T-cell (primary cell): ENCODE measurements at regions not wholly inside any gene's neighbourhood (a gene's known extent, or its start where the extent isn't known, plus 50 kb on each side); places are given as distances from the start of the nearest gene placed in this dataset.

Source experiments
- ATAC-seq, 4 experiments: fragments of 200-7000 bp in 3 of 4; fragments of 150-1000 bp in 1 of 4; cut with Tn5 transposase; replicated peaks in 1 of 4; 1 replicate in 3 of 4; 2 replicates in 1 of 4; pipeline ENCODE4 v1.10.0; 2021; ENCODE audit warnings: moderate library complexity in 3 of 4, mild to moderate bottlenecking in 2 of 4, moderate number of reproducible peaks in 1 of 4
- CTCF ChIA-PET, 2 donors: fragments of 300-600 bp; sonication (Branson Sonifier 250); formaldehyde crosslinking; loops; one replicate each; lab custom pipeline; 2022; ENCODE audit warnings: antibody characterized with exemption in 2 of 2; lab: Charles Lee
- POLR2A ChIA-PET, 2 donors: fragments of 300-600 bp; sonication (Branson Sonifier 250); formaldehyde crosslinking; loops; one replicate each; lab custom pipeline; 2022; ENCODE audit warnings: antibody characterized with exemption in 2 of 2; lab: Charles Lee
- DNase-seq, 35 experiments: peaks; one replicate each; pipeline versions ENCODE4 v3.0.0 to v3.0.0-alpha.2; 2013 to 2023
- H3K27ac ChIP-seq: one replicate; pipeline ENCODE4 v1.5.1; 2013; ENCODE audit warnings: low read length
- H3K27me3 ChIP-seq, 2 experiments: replicated peaks in 1 of 2; 1 replicate in 1 of 2; 2 replicates in 1 of 2; pipeline versions ENCODE4 v1.6.1 to v1.7.0; 2013; ENCODE audit warnings: low read length in 1 of 2, mixed read lengths in 1 of 2; ENCODE audit not compliant: control insufficient read depth in 2 of 2, insufficient read depth in 2 of 2; ENCODE audit errors: extremely low read depth in 1 of 2
- H3K36me3 ChIP-seq, 2 donors: 1 replicate in 1 of 2; 2 replicates in 1 of 2; pipeline versions ENCODE4 v1.6.1 to v1.7.0; 2013; ENCODE audit warnings: low read length in 1 of 2; ENCODE audit not compliant: control insufficient read depth in 2 of 2, insufficient read depth in 1 of 2; ENCODE audit errors: extremely low read depth in 1 of 2
- H3K4me1 ChIP-seq, 2 experiments: 1 replicate in 1 of 2; 2 replicates in 1 of 2; pipeline versions ENCODE4 v1.6.1 to v1.7.0; 2013; ENCODE audit warnings: low read length in 2 of 2, mixed read lengths in 1 of 2; ENCODE audit not compliant: insufficient read depth in 2 of 2, control insufficient read depth in 1 of 2; ENCODE audit errors: extremely low read depth in 1 of 2
- H3K4me3 ChIP-seq, 2 donors: 1 replicate in 1 of 2; 2 replicates in 1 of 2; pipeline versions ENCODE4 v1.5.1 to v1.7.0; 2013; ENCODE audit warnings: mild to moderate bottlenecking in 2 of 2, low read length in 1 of 2, moderate library complexity in 1 of 2; ENCODE audit not compliant: control insufficient read depth in 1 of 2; ENCODE audit errors: extremely low read depth in 1 of 2
- H3K9me3 ChIP-seq: 2 replicates; pipeline ENCODE4 v1.7.0; 2013
- H3K27ac Mint-ChIP-seq, 2 donors: one replicate each; pipeline ENCODE4 v1.8.0; 2020 to 2021; ENCODE audit warnings: mild to moderate bottlenecking in 2 of 2, mixed read lengths in 2 of 2
- H3K27me3 Mint-ChIP-seq, 2 donors: one replicate each; pipeline ENCODE4 v1.8.0; 2021 to 2022; ENCODE audit warnings: mixed read lengths in 2 of 2
- H3K36me3 Mint-ChIP-seq: one replicate; pipeline ENCODE4 v1.8.0; 2021; ENCODE audit warnings: mixed read lengths
- H3K4me1 Mint-ChIP-seq, 3 donors: one replicate each; pipeline ENCODE4 v1.8.0; 2020 to 2022; ENCODE audit warnings: mixed read lengths in 3 of 3, mild to moderate bottlenecking in 1 of 3
- H3K4me3 Mint-ChIP-seq, 3 donors: one replicate each; pipeline ENCODE4 v1.8.0; 2020 to 2022; ENCODE audit warnings: mild to moderate bottlenecking in 3 of 3, mixed read lengths in 3 of 3, moderate library complexity in 3 of 3
- H3K9me3 Mint-ChIP-seq, 3 donors: one replicate each; pipeline ENCODE4 v1.8.0; 2020 to 2022; ENCODE audit warnings: mixed read lengths in 3 of 3
- WGBS: methylation state at CpG from one replicate; pipeline ENCODE4 v1.1.5; 2013; ENCODE audit warnings: missing lambda C conversion rate; ENCODE audit not compliant: insufficient coverage; 5-methylcytosine and 5-hydroxymethylcytosine counted together

DNA sequence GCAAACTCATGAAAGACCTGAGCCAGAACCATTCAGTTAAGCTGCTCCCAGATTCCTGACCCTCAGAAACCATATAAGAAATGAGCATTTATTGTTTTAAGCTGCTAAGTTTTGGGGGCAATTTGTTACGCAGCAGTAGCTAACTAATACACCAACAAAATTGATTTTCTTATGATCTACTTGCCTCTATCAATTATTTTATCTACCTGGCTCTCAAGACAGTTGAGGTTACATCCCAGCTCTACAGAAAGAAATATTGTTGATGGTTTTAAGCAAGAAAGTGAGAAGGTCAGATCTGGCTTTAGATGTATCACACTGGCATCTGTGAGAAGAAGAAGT is 103.1 kb upstream of the MDM1 start:
- Histone ChIP-seq H3K27me3 (no peaks in the 10 kb centered on the region), H3K36me3 (no peaks in the 10 kb centered on the region), H3K4me1 (peaks cover 0 to 4% of the 10 kb centered on the region in 2 experiments), H3K4me3 (no peak overlapping the region), H3K27ac (no peak overlapping the region), H3K9me3 (no peaks in the 10 kb centered on the region)
- H3K9me3 Mint-ChIP-seq = peaks cover 0 to 8% (median 8%) of the 10 kb centered on the region in 3 donors
- DNase-seq = no peak
- peaks cover 34% of the 10 kb centered on the region for H3K36me3 Mint-ChIP-seq
- CTCF ChIA-PET = interaction anchor here in 1 of 2 donors (0.5 kb wide), 1 partner anchor 922 kb away, joined by 4 read pairs; no protein-coding TSS in a partner anchor
- ATAC-seq = no peak
- POLR2A ChIA-PET = interaction anchor here in 1 of 2 donors (0.6 kb wide), 1 partner anchor 1164 kb away, joined by 5 read pairs; no protein-coding TSS in a partner anchor
- no peak overlapping the region for H3K27ac Mint-ChIP-seq
- no peak overlapping the region for H3K4me3 Mint-ChIP-seq
- no peaks in the 10 kb centered on the region for H3K27me3 Mint-ChIP-seq
- no CpG with 5 or more reads among the region's 1 CpG for WGBS
- peaks cover 2 to 12% (median 9%) of the 10 kb centered on the region in 3 donors for H3K4me1 Mint-ChIP-seq

- Histone ChIP-seq H3K27ac (no peak overlapping the region), H3K4me1 (peaks cover 0 to 8% of the 10 kb centered on the region in 2 experiments), H3K36me3 (no peaks in the 10 kb centered on the region), H3K9me3 (no peaks in the 10 kb centered on the region), H3K4me3 (no peak overlapping the region), H3K27me3 (no peaks in the 10 kb centered on the region)
- no peak for ATAC-seq
- no peak overlapping the region for H3K4me3 Mint-ChIP-seq
- no peaks in the 10 kb centered on the region for H3K27me3 Mint-ChIP-seq
- H3K27ac Mint-ChIP-seq = no peak overlapping the region
- CTCF ChIA-PET = interaction anchor here in 1 of 2 donors (0.5 kb wide), 1 partner anchor 921 kb away, joined by 4 read pairs; no protein-coding TSS in a partner anchor
- POLR2A ChIA-PET = no interaction called here
- H3K36me3 Mint-ChIP-seq = peaks cover 34% of the 10 kb centered on the region
- DNase-seq = no peak
- H3K9me3 Mint-ChIP-seq = peaks cover 0 to 8% (median 8%) of the 10 kb centered on the region in 3 donors
- peaks cover 4 to 15% (median 9%) of the 10 kb centered on the region in 3 donors for H3K4me1 Mint-ChIP-seq
- WGBS = no CpG with 5 or more reads among the region's 2 CpGs
These were observed 103.7 kb upstream of the MDM1 start for GRCh38 chr12:68435816-68436215.

- Histone ChIP-seq H3K4me3 (no peak overlapping the region), H3K4me1 (peaks cover 4 to 21% of the 10 kb centered on the region in 2 experiments), H3K9me3 (no peaks in the 10 kb centered on the region), H3K27ac (no peak overlapping the region), H3K36me3 (no peaks in the 10 kb centered on the region), H3K27me3 (no peaks in the 10 kb centered on the region)
- peaks cover 33% of the 10 kb centered on the region for H3K36me3 Mint-ChIP-seq
- peaks cover 3 to 12% (median 8%) of the 10 kb centered on the region in 3 donors for H3K9me3 Mint-ChIP-seq
- POLR2A ChIA-PET = interaction anchor here in 1 of 2 donors (0.6 kb wide), 1 partner anchor 179 kb away, joined by 3 read pairs; no protein-coding TSS in a partner anchor
- peaks cover 21 to 38% (median 28%) of the 10 kb centered on the region in 3 donors for H3K4me1 Mint-ChIP-seq
- H3K4me3 Mint-ChIP-seq = no peak overlapping the region
- H3K27me3 Mint-ChIP-seq = no peaks in the 10 kb centered on the region
- CTCF ChIA-PET = no interaction called here
- WGBS = no CpG with 5 or more reads among the region's 3 CpGs
- no peak for ATAC-seq
- no peak for DNase-seq
- peak overlapping the region in 1 of 2 donors; percentile 21 for H3K27ac Mint-ChIP-seq
These were observed 106.4 kb upstream of the MDM1 start for GRCh38 chr12:68438601-68439000.

DNA sequence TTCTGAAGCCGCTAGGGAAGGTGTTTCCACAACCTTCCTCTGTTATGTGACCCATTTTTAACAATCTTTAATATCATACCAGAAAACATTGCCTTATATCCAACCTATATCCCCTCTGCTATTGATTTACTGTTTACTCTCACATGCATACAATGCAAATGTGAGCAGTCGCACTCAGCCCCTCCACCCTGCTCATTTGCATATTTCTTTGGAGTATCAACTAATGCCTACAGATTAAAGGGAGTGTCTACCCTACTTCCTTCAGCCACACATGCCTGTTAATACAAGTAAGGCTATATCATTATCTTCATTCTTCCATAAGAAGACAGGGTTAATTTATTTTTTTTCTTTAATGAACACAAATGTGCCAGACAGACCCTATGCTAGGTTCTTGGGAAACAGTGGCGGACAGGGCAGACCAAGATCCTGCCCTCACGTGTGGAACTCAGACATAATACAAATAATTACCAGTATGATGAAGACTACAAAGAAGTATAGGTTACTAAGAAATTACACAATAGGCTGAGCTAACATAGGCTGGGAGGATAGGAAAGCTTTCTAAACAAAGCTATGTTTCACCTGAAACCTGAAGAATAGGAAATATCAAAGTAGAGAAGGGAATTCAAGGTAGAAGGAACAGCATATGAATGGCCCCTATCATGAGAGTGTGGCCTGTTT is 107.3 kb upstream of the MDM1 start:
- H3K4me1 ChIP-seq = peaks cover 4 to 21% of the 10 kb centered on the region in 2 experiments
- 86% methylated on average over 1 of the region's 4 CpGs for WGBS
- no peak overlapping the region for H3K4me3 ChIP-seq
- ChIA-PET CTCF (interaction anchor here in 1 of 2 donors (0.5 kb wide), 1 partner anchor 80 kb away, joined by 6 read pairs; no protein-coding TSS in a partner anchor), POLR2A (interaction anchor here (0.5 to 0.6 kb wide), 3 partner anchors 67 to 458 kb away, joined by 3 to 7 read pairs (median 3); no protein-coding TSS in a partner anchor)
- H3K27me3 ChIP-seq = no peaks in the 10 kb centered on the region
- DNase-seq = no peak
- H3K9me3 Mint-ChIP-seq = peaks cover 5 to 15% (median 8%) of the 10 kb centered on the region in 3 donors
- no peak overlapping the region for H3K4me3 Mint-ChIP-seq
- no peak overlapping the region for H3K27ac ChIP-seq
- no peak for ATAC-seq
- H3K4me1 Mint-ChIP-seq = peaks cover 21 to 41% (median 28%) of the 10 kb centered on the region in 3 donors
- no peaks in the 10 kb centered on the region for H3K27me3 Mint-ChIP-seq
- H3K27ac Mint-ChIP-seq = no peak overlapping the region
- H3K36me3 Mint-ChIP-seq = peaks cover 30% of the 10 kb centered on the region
- H3K36me3 ChIP-seq = no peaks in the 10 kb centered on the region
- H3K9me3 ChIP-seq = no peaks in the 10 kb centered on the region

GRCh38 chr12:68440068-68440581 is 108.0 kb upstream of the MDM1 start:
- no peak overlapping the region for H3K4me3 Mint-ChIP-seq
- Histone ChIP-seq H3K27ac (peak overlapping the region; percentile 20), H3K27me3 (no peaks in the 10 kb centered on the region), H3K4me1 (peaks cover 4 to 21% of the 10 kb centered on the region in 2 experiments), H3K36me3 (no peaks in the 10 kb centered on the region), H3K9me3 (no peaks in the 10 kb centered on the region), H3K4me3 (no peak overlapping the region)
- ChIA-PET CTCF (interaction anchor here (0.5 to 0.7 kb wide), 4 partner anchors 46 to 1084 kb away, joined by 3 to 10 read pairs (median 7); no protein-coding TSS in a partner anchor), POLR2A (interaction anchor here (0.5 to 0.6 kb wide), 3 partner anchors 67 to 457 kb away, joined by 3 to 7 read pairs (median 3); no protein-coding TSS in a partner anchor)
- peaks cover 23 to 46% (median 32%) of the 10 kb centered on the region in 3 donors for H3K4me1 Mint-ChIP-seq
- no peak for DNase-seq
- no peaks in the 10 kb centered on the region for H3K27me3 Mint-ChIP-seq
- ATAC-seq = no peak
- H3K9me3 Mint-ChIP-seq = peaks cover 4 to 12% (median 5%) of the 10 kb centered on the region in 3 donors
- WGBS = 100% methylated on average over 1 of the region's 5 CpGs
- peak overlapping the region; percentile 28 to 33 for H3K27ac Mint-ChIP-seq
- peaks cover 25% of the 10 kb centered on the region for H3K36me3 Mint-ChIP-seq

- peaks cover 10 to 21% of the 10 kb centered on the region in 2 experiments for H3K4me1 ChIP-seq
- no peaks in the 10 kb centered on the region for H3K27me3 Mint-ChIP-seq
- CTCF ChIA-PET = interaction anchor here in 1 of 2 donors (0.6 kb wide), 1 partner anchor 97 kb away, joined by 3 read pairs; no protein-coding TSS in a partner anchor
- H3K27ac ChIP-seq = peak overlapping the region; percentile 38
- WGBS = 0% methylated on average over 1 of the region's 1 CpG
- DNase-seq (no peak), ATAC-seq (no peak)
- H3K9me3 Mint-ChIP-seq = peaks cover 0 to 7% (median 5%) of the 10 kb centered on the region in 3 donors
- H3K9me3 ChIP-seq = no peaks in the 10 kb centered on the region
- no peaks in the 10 kb centered on the region for H3K27me3 ChIP-seq
- peaks cover 19% of the 10 kb centered on the region for H3K36me3 Mint-ChIP-seq
- H3K4me3 Mint-ChIP-seq = peak overlapping the region in 1 of 3 donors; percentile 31
- no peaks in the 10 kb centered on the region for H3K36me3 ChIP-seq
- H3K4me3 ChIP-seq = no peak overlapping the region
- peak overlapping the region in 1 of 2 donors; percentile 56 for H3K27ac Mint-ChIP-seq
- POLR2A ChIA-PET = interaction anchor here in 1 of 2 donors (0.6 kb wide), 1 partner anchor 307 kb away, joined by 3 read pairs; no protein-coding TSS in a partner anchor
- H3K4me1 Mint-ChIP-seq = peaks cover 29 to 54% (median 40%) of the 10 kb centered on the region in 3 donors
These were observed 109.0 kb upstream of the MDM1 start for GRCh38 chr12:68441167-68441566.
